Heart right ventricle (tissue), 16 donors: ENCODE measurements at regions not wholly inside any gene's neighbourhood (a gene's known extent, or its start where the extent isn't known, plus 50 kb on each side); places are given as distances from the start of the nearest gene placed in this dataset.

Experiments
- ATAC-seq, 8 donors: fragments of 200-7000 bp; cut with Tn5 transposase; one replicate each; pipeline ENCODE4 v1.9.1; 2020; ENCODE audit warnings: mild to moderate bottlenecking in 8 of 8, moderate library complexity in 8 of 8, moderate number of reproducible peaks in 1 of 8
- DNase-seq, 2 donors: peaks; one replicate each; pipeline ENCODE4 v3.0.0-alpha.2; 2020
- H3K27ac ChIP-seq, 10 donors: fragments of 200-600 bp; sonication (generic) in 2 of 10; one replicate each; pipeline versions ENCODE4 v1.5.0 to v1.8.0; 2020 to 2022; ENCODE audit warnings: mild to moderate bottlenecking in 3 of 10
- H3K27me3 ChIP-seq, 7 donors: fragments of 200-600 bp; one replicate each; pipeline ENCODE4 v1.8.0; 2021 to 2022; ENCODE audit warnings: mild to moderate bottlenecking in 2 of 7
- H3K36me3 ChIP-seq, 9 donors: fragments of 200-600 bp; sonication (generic) in 1 of 9; one replicate each; pipeline versions ENCODE4 v1.5.0 to v1.8.0; 2020 to 2022; ENCODE audit warnings: mild to moderate bottlenecking in 2 of 9
- H3K4me1 ChIP-seq, 9 donors: fragments of 200-600 bp; sonication (generic) in 1 of 9; one replicate each; pipeline versions ENCODE4 v1.5.0 to v1.8.0; 2020 to 2022; ENCODE audit warnings: mild to moderate bottlenecking in 4 of 9
- H3K4me3 ChIP-seq, 10 donors: fragments of 200-600 bp; sonication (generic) in 2 of 10; one replicate each; pipeline versions ENCODE4 v1.5.0 to v1.8.0; 2020 to 2022; ENCODE audit warnings: mild to moderate bottlenecking in 7 of 10, moderate library complexity in 2 of 10
- H3K9me3 ChIP-seq, 11 donors: fragments of 200-600 bp in 10 of 11; sonication (generic) in 2 of 11; one replicate each; pipeline versions ENCODE4 v1.5.0 to v1.8.0; 2013 to 2022; ENCODE audit warnings: mild to moderate bottlenecking in 2 of 11, control low read depth in 1 of 11, moderate library complexity in 1 of 11
- WGBS, 2 donors: extraction: QIAGEN DNeasy Blood & Tissue Kit; methylation state at CpG; one replicate each; pipeline ENCODE4 v1.1.7; 2013; ENCODE audit warnings: inconsistent platforms in 1 of 2; 5-methylcytosine and 5-hydroxymethylcytosine counted together
- intact Hi-C, 10 donors: fragments of 100-400 bp; cut with DNase I; formaldehyde crosslinking; loops; one replicate each; pipeline versions ENCODE4 v1.11.1 to v1.14.2; 2022
- TF ChIP-seq, protein P1 (sequence below), 9 donors: fragments of 200-600 bp; sonication (generic) in 2 of 9; IDR thresholded peaks; one replicate each; pipeline versions ENCODE4 v1.5.0 to v1.8.0; 2021 to 2022; ENCODE audit warnings: antibody characterized with exemption in 9 of 9, mild to moderate bottlenecking in 5 of 9, moderate library complexity in 1 of 9
- donor health status: Arrhythmogenic right ventricular cardiomyopathy.
- donor health status: ischemic (EF 13 %, LVEDD 7.1; RV severe dilation, severe dysfunction).
- donor health status: healthy with polysubstance abuse.
- donor health status: DM: no; HTN: yes; CAD: no.
- donor health status: DM: no; HTN: no; CAD: no.
- donor health status: ischemic (EF 25% LVEDD 6.9; RV normal size, moderate dysfunction).
- donor health status: ischemic (EF 25% LVEDD 5.7; RV mildly dilated, moderate dysfunction).
- donor health status: healthy.
- donor health status: DM: yes; HTN: yes; CAD: no.
- donor health status: Ischemic cardiomyopathy.
- donor health status: ischemic (EF 35%, LVEDD 5.7; RV mildly dilated, moderate dysfunction).
- donor health status: nonischemic (EF 11% LVEDD 7.7; RV severe dilation, severe dysfunction).
- donor health status: DM: yes; HTN: yes; CAD: no.
- donor health status: PGD.
- donor health status: ischemic (EF 29% LVEDD 5.4; RV normal size, mild dysfunction).
- donor health status: nonischemic (EF 23%, LVEDD 6.1; RV moderate dilation, normal function).

DNA sequence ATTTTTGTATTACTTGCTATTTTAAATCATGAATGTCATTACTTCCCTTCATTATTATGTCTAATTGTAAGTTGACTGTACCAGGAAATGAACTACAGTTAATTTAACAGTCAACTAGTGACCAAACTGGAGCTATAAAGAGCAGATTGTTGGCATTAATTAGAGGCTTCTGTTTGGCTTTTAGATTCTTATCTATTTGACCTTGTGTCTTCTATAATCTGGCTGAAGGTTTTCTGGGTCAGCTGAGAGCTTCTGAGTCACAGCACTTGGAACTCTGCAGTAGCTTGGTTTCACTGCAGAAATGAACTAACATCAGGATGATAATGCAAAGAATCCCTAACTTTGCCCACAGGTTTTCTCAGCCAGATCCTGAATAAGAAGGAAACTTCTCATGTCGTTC, 169.2 kb upstream of the LEF1 start:
- Histone ChIP-seq H3K4me3 (no peak overlapping the region), H3K9me3 (no peaks in the 10 kb centered on the region), H3K27me3 (peaks cover 0 to 9% (median 0%) of the 10 kb centered on the region in 7 donors), H3K27ac (no peak overlapping the region), H3K36me3 (no peaks in the 10 kb centered on the region), H3K4me1 (peaks cover 0 to 19% (median 12%) of the 10 kb centered on the region in 9 donors)
- intact Hi-C loops, result no loop called here
- ATAC-seq, result no peak
- 32 to 35% methylated on average over 1 of the region's 1 CpG for WGBS, 2 donors
- DNase-seq, result no peak
- TF ChIP-seq, protein P1, sequence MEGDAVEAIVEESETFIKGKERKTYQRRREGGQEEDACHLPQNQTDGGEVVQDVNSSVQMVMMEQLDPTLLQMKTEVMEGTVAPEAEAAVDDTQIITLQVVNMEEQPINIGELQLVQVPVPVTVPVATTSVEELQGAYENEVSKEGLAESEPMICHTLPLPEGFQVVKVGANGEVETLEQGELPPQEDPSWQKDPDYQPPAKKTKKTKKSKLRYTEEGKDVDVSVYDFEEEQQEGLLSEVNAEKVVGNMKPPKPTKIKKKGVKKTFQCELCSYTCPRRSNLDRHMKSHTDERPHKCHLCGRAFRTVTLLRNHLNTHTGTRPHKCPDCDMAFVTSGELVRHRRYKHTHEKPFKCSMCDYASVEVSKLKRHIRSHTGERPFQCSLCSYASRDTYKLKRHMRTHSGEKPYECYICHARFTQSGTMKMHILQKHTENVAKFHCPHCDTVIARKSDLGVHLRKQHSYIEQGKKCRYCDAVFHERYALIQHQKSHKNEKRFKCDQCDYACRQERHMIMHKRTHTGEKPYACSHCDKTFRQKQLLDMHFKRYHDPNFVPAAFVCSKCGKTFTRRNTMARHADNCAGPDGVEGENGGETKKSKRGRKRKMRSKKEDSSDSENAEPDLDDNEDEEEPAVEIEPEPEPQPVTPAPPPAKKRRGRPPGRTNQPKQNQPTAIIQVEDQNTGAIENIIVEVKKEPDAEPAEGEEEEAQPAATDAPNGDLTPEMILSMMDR (IDR thresholded peaks at IDR 0.05), result no peak

DNA sequence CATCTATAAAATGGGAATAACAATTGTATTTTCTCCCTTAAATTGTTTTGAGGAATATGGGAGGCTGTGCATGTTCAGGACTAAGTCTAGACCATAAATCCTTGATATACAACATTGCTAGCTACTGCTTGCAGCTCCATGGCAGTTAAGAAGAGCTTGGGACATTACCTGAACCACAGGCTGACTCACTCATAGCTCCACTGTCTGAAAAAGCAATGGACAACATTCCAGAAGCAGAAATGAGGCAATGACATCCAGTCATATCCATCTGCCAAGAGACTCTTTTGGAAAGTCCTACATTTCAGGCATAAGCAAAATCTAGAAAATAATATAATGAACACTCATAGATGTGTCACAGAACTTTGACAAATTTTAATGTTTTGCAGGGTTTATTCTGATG, 167.3 kb upstream of the LEF1 start:
- H3K4me3 ChIP-seq, result no peak overlapping the region
- H3K27ac ChIP-seq, result no peak overlapping the region

DNA sequence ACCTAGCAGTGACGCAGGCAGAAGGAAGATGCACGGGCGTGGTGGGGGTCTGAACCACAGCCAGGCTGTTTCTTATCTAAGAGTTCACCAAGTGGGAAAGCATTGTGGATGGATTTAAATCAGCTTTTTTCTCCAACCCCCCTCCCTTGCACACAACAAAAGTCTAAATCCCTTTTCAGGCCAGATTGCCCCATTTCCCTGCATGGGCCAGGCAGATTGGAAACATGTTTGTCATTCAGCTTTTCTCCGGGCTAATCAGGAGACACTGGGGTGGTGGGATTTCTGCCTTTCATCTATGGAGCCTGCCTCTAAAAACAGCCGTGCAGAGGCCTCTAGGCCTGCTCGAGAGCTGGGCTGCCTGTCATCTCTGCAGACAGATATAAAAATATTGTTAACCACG, 166.3 kb upstream of the LEF1 start:
- H3K4me3 ChIP-seq, result no peak overlapping the region
- peaks cover 0 to 9% (median 0%) of the 10 kb centered on the region in 7 donors for H3K27me3 ChIP-seq
- H3K27ac ChIP-seq, result no peak overlapping the region
- no peaks in the 10 kb centered on the region for H3K9me3 ChIP-seq
- DNase-seq (no peak), ATAC-seq (no peak)
- H3K36me3 ChIP-seq, result no peaks in the 10 kb centered on the region
- H3K4me1 ChIP-seq, result peaks cover 0 to 19% (median 9%) of the 10 kb centered on the region in 9 donors
- 78 to 85% methylated on average over 7 of the region's 7 CpGs for WGBS, 2 donors
- intact Hi-C loops, result no loop called here
- TF ChIP-seq, protein P1 (IDR thresholded peaks at IDR 0.05), result no peak

More for the DNA sequence above, 167.3 kb upstream of the LEF1 start:
- TF ChIP-seq, protein P1 (IDR thresholded peaks at IDR 0.05), result no peak
- ATAC-seq (no peak), DNase-seq (no peak)
- no peaks in the 10 kb centered on the region for H3K9me3 ChIP-seq
- intact Hi-C loops, result no loop called here
- H3K27me3 ChIP-seq, result peaks cover 0 to 9% (median 0%) of the 10 kb centered on the region in 7 donors
- H3K4me1 ChIP-seq, result peaks cover 0 to 19% (median 9%) of the 10 kb centered on the region in 9 donors
- no peaks in the 10 kb centered on the region for H3K36me3 ChIP-seq

DNA sequence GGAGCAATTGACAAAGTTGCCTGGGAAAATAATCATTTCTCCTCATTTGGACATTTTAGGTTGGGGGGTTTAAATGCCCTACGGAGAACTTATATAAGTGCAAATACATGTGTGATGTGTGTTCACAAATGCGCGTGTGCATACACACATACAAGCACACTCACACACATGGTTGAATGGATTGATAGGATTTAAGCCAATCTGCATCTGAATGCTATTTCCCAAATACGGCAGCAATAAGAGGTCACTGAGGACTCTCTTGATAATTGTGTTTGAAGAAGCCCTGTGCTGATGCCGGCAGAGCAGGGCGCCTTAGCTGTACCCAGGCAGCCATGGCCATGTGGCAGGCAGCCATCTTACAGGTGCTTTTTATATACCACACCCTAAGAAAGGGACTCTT, 165.3 kb upstream of the LEF1 start:
- no peak overlapping the region for H3K4me3 ChIP-seq
- intact Hi-C loops, result no loop called here
- H3K36me3 ChIP-seq, result no peaks in the 10 kb centered on the region
- ATAC-seq (no peak), DNase-seq (no peak)
- 88 to 94% methylated on average over 6 of the region's 6 CpGs for WGBS, 2 donors
- no peaks in the 10 kb centered on the region for H3K9me3 ChIP-seq
- H3K27me3 ChIP-seq, result peaks cover 0 to 9% (median 0%) of the 10 kb centered on the region in 7 donors
- H3K27ac ChIP-seq, result no peak overlapping the region
- TF ChIP-seq, protein P1 (IDR thresholded peaks at IDR 0.05), result no peak
- H3K4me1 ChIP-seq, result peaks cover 0 to 18% (median 9%) of the 10 kb centered on the region in 9 donors
